ENCODE measurements at regions not wholly inside any gene's neighbourhood (a gene's known extent, or its start where the extent isn't known, plus 50 kb on each side); places are given as distances from the start of the nearest gene placed in this dataset.
"Not testable (repeated sequence)": the region's sequence is repeated elsewhere in the genome, so short reads cannot be mapped to it uniquely, and the experiment has no call there.

DNA sequence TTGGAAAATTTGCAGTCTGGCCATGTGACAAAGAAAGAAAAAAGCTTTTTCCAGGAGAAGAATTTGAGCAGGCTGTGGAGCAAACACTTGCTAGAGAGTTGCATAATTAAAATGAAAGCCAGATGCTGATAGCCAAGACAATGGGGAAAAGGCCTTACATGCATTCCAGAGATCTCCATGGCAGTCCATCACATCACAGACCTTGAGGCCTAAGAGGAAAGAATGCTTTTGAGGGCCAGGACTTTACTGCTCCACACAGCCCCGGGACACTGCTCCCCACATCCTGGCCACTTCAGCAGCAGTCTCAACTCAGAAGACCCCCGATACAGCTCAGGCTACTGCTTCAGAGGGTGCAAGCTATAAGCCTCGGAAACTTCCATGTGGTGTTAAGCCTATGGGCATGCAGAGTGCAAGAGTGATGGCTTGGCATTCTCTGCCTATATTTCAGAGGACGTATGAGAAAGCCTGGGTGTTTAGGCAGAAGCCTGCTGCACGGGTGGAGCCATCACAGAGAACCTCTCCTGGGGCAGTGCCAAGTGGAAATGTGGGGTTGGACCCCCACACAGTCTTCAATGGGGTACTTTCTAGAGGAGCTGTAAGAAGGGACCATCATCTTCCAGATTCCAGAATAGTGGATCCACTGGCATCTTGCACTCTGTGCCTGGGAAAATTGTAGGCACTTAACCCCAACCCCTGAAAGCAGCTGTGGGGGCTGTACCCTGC is 230.7 kb downstream of the POTEG start:
- no CpG with 5 or more reads among the region's 5 CpGs for WGBS (ENCODE audit: extremely low coverage, insufficient read length, low lambda C conversion rate)
- H3K27me3 Mint-ChIP-seq (ENCODE audit: low read depth) = not testable (repeated sequence)
- H3K9me3 Mint-ChIP-seq = peaks cover 31 to 49% of the 10 kb centered on the region in 2 experiments

DNA sequence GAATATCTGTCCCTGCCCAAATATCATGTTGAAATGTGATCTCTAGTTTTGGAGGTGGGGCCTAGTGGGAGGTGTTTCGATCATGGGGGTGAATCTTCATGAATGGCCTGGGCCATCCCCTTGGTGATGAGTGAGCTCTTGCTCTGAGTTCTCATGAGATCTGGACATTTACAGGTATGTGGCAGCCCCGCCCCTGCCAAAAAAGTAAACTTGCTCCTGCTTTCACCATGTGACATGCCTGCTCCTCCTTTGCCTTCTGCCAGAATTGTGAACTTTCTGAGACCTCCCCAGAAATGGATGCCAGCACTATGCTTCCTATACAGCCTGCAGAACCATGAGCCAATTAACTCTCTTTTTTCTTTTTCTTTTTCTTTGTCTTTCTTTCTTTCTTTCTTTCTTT is 229.3 kb downstream of the POTEG start:
- not testable (repeated sequence) for H2AK5ac ChIP-seq (ENCODE audit: insufficient read length, low read length); H3K14ac ChIP-seq (ENCODE audit: insufficient read depth, low read length); H4K20me1 ChIP-seq (ENCODE audit: control insufficient read depth, insufficient read depth, insufficient read length); H3K4me3 Mint-ChIP-seq; H3K27me3 Mint-ChIP-seq (ENCODE audit: low read depth); H3K27ac Mint-ChIP-seq; H3K4me1 Mint-ChIP-seq; H3K79me2 ChIP-seq (ENCODE audit: insufficient read depth, low read length); H2BK5ac ChIP-seq (ENCODE audit: insufficient read length, low read length); H4K91ac ChIP-seq (ENCODE audit: insufficient read length, low read depth, low read length); H3K4me1 ChIP-seq (ENCODE audit: insufficient read depth, low read length); H3K4ac ChIP-seq (ENCODE audit: low read depth, low read length); H3K27ac ChIP-seq (ENCODE audit: insufficient read length, low read depth, low read length); H3K79me1 ChIP-seq (ENCODE audit: insufficient read depth, low read depth, low read length, poor library complexity, severe bottlenecking); H2BK12ac ChIP-seq (ENCODE audit: insufficient read length, low read depth, low read length); H3T11ph ChIP-seq (ENCODE audit: low read length); H4K8ac ChIP-seq (replicated peaks; ENCODE audit: insufficient read length, low read depth, low read length); H2AFZ ChIP-seq (ENCODE audit: low read length); DNase-seq; H3K23me2 ChIP-seq (ENCODE audit: insufficient read length, low read depth, low read length, poor library complexity, severe bottlenecking); H2BK20ac ChIP-seq (ENCODE audit: low read depth, low read length, poor library complexity, severe bottlenecking); H3K9ac ChIP-seq (ENCODE audit: extremely low read depth, insufficient read length, low read length); H4K5ac ChIP-seq (ENCODE audit: insufficient read length, low read depth, low read length); H3K18ac ChIP-seq (ENCODE audit: insufficient read length, low read depth, low read length); H2BK15ac ChIP-seq (ENCODE audit: low read depth, low read length); H3K27me3 ChIP-seq (ENCODE audit: insufficient read depth, low read length); H3K56ac ChIP-seq (ENCODE audit: insufficient read length, low read depth, low read length); H2BK120ac ChIP-seq (ENCODE audit: low read depth, low read length, poor library complexity, severe bottlenecking); H3K4me2 ChIP-seq (ENCODE audit: insufficient read depth, insufficient read length, low read length); H3K36me3 Mint-ChIP-seq (ENCODE audit: insufficient read depth in 1 of 3, low read depth in 3 of 3); H3K23ac ChIP-seq (ENCODE audit: insufficient read length, low read depth, low read length)
- no CpG with 5 or more reads among the region's 2 CpGs for WGBS (ENCODE audit: extremely low coverage, insufficient read length, low lambda C conversion rate)
- H3K9me3 Mint-ChIP-seq = peaks cover 26 to 41% of the 10 kb centered on the region in 2 experiments
- H3K9me3 ChIP-seq (ENCODE audit: control insufficient read depth, low read depth, low read length) = peaks cover 20% of the 10 kb centered on the region

More for the DNA sequence above, 230.7 kb downstream of the POTEG start:
- not testable (repeated sequence) for H3T11ph ChIP-seq (ENCODE audit: low read length); DNase-seq; H2AFZ ChIP-seq (ENCODE audit: low read length); H3K27ac ChIP-seq (ENCODE audit: insufficient read length, low read depth, low read length); H3K4me2 ChIP-seq (ENCODE audit: insufficient read depth, insufficient read length, low read length); H3K4me1 ChIP-seq (ENCODE audit: insufficient read depth, low read length); H3K27me3 ChIP-seq (ENCODE audit: insufficient read depth, low read length); H3K14ac ChIP-seq (ENCODE audit: insufficient read depth, low read length); H2BK5ac ChIP-seq (ENCODE audit: insufficient read length, low read length); H3K56ac ChIP-seq (ENCODE audit: insufficient read length, low read depth, low read length); H3K9ac ChIP-seq (ENCODE audit: extremely low read depth, insufficient read length, low read length); H3K27ac Mint-ChIP-seq; H3K36me3 Mint-ChIP-seq (ENCODE audit: insufficient read depth in 1 of 3, low read depth in 3 of 3); H3K79me2 ChIP-seq (ENCODE audit: insufficient read depth, low read length); H2BK15ac ChIP-seq (ENCODE audit: low read depth, low read length); H4K5ac ChIP-seq (ENCODE audit: insufficient read length, low read depth, low read length); H2AK5ac ChIP-seq (ENCODE audit: insufficient read length, low read length); H4K8ac ChIP-seq (replicated peaks; ENCODE audit: insufficient read length, low read depth, low read length); H3K23ac ChIP-seq (ENCODE audit: insufficient read length, low read depth, low read length); H4K91ac ChIP-seq (ENCODE audit: insufficient read length, low read depth, low read length); H3K4me3 Mint-ChIP-seq; H3K4ac ChIP-seq (ENCODE audit: low read depth, low read length); H4K20me1 ChIP-seq (ENCODE audit: control insufficient read depth, insufficient read depth, insufficient read length); H3K18ac ChIP-seq (ENCODE audit: insufficient read length, low read depth, low read length); H3K23me2 ChIP-seq (ENCODE audit: insufficient read length, low read depth, low read length, poor library complexity, severe bottlenecking); H3K79me1 ChIP-seq (ENCODE audit: insufficient read depth, low read depth, low read length, poor library complexity, severe bottlenecking); H3K4me1 Mint-ChIP-seq; H2BK12ac ChIP-seq (ENCODE audit: insufficient read length, low read depth, low read length); H2BK20ac ChIP-seq (ENCODE audit: low read depth, low read length, poor library complexity, severe bottlenecking); H2BK120ac ChIP-seq (ENCODE audit: low read depth, low read length, poor library complexity, severe bottlenecking)
- peaks cover 28% of the 10 kb centered on the region for H3K9me3 ChIP-seq (ENCODE audit: control insufficient read depth, low read depth, low read length)

Data from H9 (cell line).